T-helper 1 cell treated with Interleukin-12 subunit alpha and Interleukin-12 subunit beta and Interleukin-4 antibody, amounts not matched to agents 30 μg/mL and 1 μg/mL, for 36 hours (primary cell): ENCODE measurements at regions not wholly inside any gene's neighbourhood (a gene's known extent, or its start where the extent isn't known, plus 50 kb on each side); places are given as distances from the start of the nearest gene placed in this dataset.

Experiments
- H3K27ac Mint-ChIP-seq: one replicate; pipeline ENCODE4 v1.8.0; 2021; ENCODE audit warnings: mild to moderate bottlenecking, mixed read lengths
- H3K27me3 Mint-ChIP-seq: one replicate; pipeline ENCODE4 v1.8.0; 2021; ENCODE audit warnings: low read depth, mixed read lengths
- H3K36me3 Mint-ChIP-seq: one replicate; pipeline ENCODE4 v1.8.0; 2021; ENCODE audit warnings: low read depth, mixed read lengths
- H3K4me1 Mint-ChIP-seq: one replicate; pipeline ENCODE4 v1.8.0; 2021; ENCODE audit warnings: low read depth, mixed read lengths
- H3K4me3 Mint-ChIP-seq: one replicate; pipeline ENCODE4 v1.8.0; 2021; ENCODE audit warnings: mild to moderate bottlenecking, moderate library complexity, mixed read lengths
- H3K9me3 Mint-ChIP-seq: one replicate; pipeline ENCODE4 v1.8.0; 2021; ENCODE audit warnings: mixed read lengths

- H3K27me3 Mint-ChIP-seq: peaks cover 82% of the 10 kb centered on the region
- no peak overlapping the region for H3K27ac Mint-ChIP-seq
- peaks cover 10% of the 10 kb centered on the region for H3K4me1 Mint-ChIP-seq
- H3K36me3 Mint-ChIP-seq: peaks cover 1% of the 10 kb centered on the region
- peaks cover 17% of the 10 kb centered on the region for H3K9me3 Mint-ChIP-seq
- H3K4me3 Mint-ChIP-seq: no peak overlapping the region
These were observed 52.4 kb upstream of the ADRB1 start for GRCh38 chr10:113991091-113991860.

GRCh38 chr10:113992471-113993011 lies 51.1 kb upstream of the ADRB1 start:
- H3K4me3 Mint-ChIP-seq: no peak overlapping the region
- H3K27ac Mint-ChIP-seq: no peak overlapping the region
- peaks cover 10% of the 10 kb centered on the region for H3K4me1 Mint-ChIP-seq
- peaks cover 7% of the 10 kb centered on the region for H3K9me3 Mint-ChIP-seq
- peaks cover 1% of the 10 kb centered on the region for H3K36me3 Mint-ChIP-seq
- peaks cover 82% of the 10 kb centered on the region for H3K27me3 Mint-ChIP-seq

GRCh38 chr10:113993489-113993991 lies 50.1 kb upstream of the ADRB1 start:
- Mint-ChIP-seq H3K36me3 (no peaks in the 10 kb centered on the region), H3K27ac (no peak overlapping the region), H3K27me3 (peaks cover 75% of the 10 kb centered on the region), H3K4me3 (no peak overlapping the region), H3K9me3 (no peaks in the 10 kb centered on the region), H3K4me1 (peaks cover 7% of the 10 kb centered on the region)
